Keratinocyte (primary cell): ENCODE measurements at regions not wholly inside any gene's neighbourhood (a gene's known extent, or its start where the extent isn't known, plus 50 kb on each side); places are given as distances from the start of the nearest gene placed in this dataset.

Source experiments
- DNase-seq: peaks from one replicate; pipeline ENCODE4 v3.0.0-alpha.2; 2011; ENCODE audit warnings: low read depth, missing footprints, low spot score
- FAIRE-seq: peaks from 2 replicates; lab custom pipeline; 2011; peaks lifted over from hg19 to GRCh38; lab: Jason Lieb, UNC
- H2AFZ ChIP-seq: 2 replicates; pipeline ENCODE4 v1.6.0; 2012; ENCODE audit warnings: low read length, control low read depth, inconsistent platforms; ENCODE audit not compliant: control insufficient read depth
- H3K27ac ChIP-seq: 2 replicates; pipeline ENCODE4 v1.5.1; 2011; ENCODE audit warnings: low read length; ENCODE audit not compliant: control insufficient read depth, insufficient read depth
- H3K27me3 ChIP-seq: 3 replicates; pipeline ENCODE4 v1.6.0; 2011; ENCODE audit warnings: low read length; ENCODE audit not compliant: control insufficient read depth, insufficient read depth; ENCODE audit errors: extremely low read depth
- H3K36me3 ChIP-seq, 2 experiments: 2 replicates in 1 of 2; 3 replicates in 1 of 2; pipeline ENCODE4 v1.5.1; 2011; ENCODE audit warnings: low read length in 2 of 2, mild to moderate bottlenecking in 1 of 2; ENCODE audit not compliant: control insufficient read depth in 2 of 2, insufficient read depth in 2 of 2; ENCODE audit errors: extremely low read depth in 1 of 2
- H3K4me1 ChIP-seq: 3 replicates; pipeline ENCODE4 v1.5.1; 2011; ENCODE audit warnings: low read length; ENCODE audit not compliant: control insufficient read depth, insufficient read depth; ENCODE audit errors: extremely low read depth
- H3K4me2 ChIP-seq: 3 replicates; pipeline ENCODE4 v1.6.0; 2011; ENCODE audit warnings: low read depth, low read length; ENCODE audit not compliant: control insufficient read depth, insufficient read depth; ENCODE audit errors: extremely low read depth
- H3K4me3 ChIP-seq, 3 experiments: fragments of 200-600 bp in 1 of 3; sonication (generic) in 1 of 3; 2 replicates in 2 of 3; 3 replicates in 1 of 3; pipeline ENCODE4 v1.5.1; 2011 to 2016; ENCODE audit warnings: low read length in 3 of 3, mild to moderate bottlenecking in 3 of 3, control low read depth in 2 of 3, inconsistent platforms in 1 of 3, low read depth in 1 of 3, mixed read lengths in 1 of 3, mixed run types in 1 of 3, moderate library complexity in 1 of 3; ENCODE audit not compliant: control insufficient read depth in 2 of 3, insufficient read depth in 2 of 3; ENCODE audit errors: extremely low read depth in 1 of 3
- H3K79me2 ChIP-seq: 2 replicates; pipeline ENCODE4 v1.6.0; 2012; ENCODE audit warnings: low read length; ENCODE audit not compliant: control insufficient read depth, insufficient read depth
- H3K9ac ChIP-seq: 3 replicates; pipeline ENCODE4 v1.6.0; 2011; ENCODE audit warnings: low read length; ENCODE audit not compliant: control insufficient read depth, insufficient read depth; ENCODE audit errors: extremely low read depth
- H3K9me1 ChIP-seq: 3 replicates; pipeline ENCODE4 v1.6.0; 2011; ENCODE audit warnings: low read length; ENCODE audit not compliant: control insufficient read depth, insufficient read depth; ENCODE audit errors: extremely low read depth
- H3K9me3 ChIP-seq: 2 replicates; pipeline ENCODE4 v1.5.1; 2012; ENCODE audit warnings: low read depth, low read length; ENCODE audit not compliant: control insufficient read depth
- H4K20me1 ChIP-seq: 3 replicates; pipeline ENCODE4 v1.6.0; 2011; ENCODE audit warnings: low read length; ENCODE audit not compliant: control insufficient read depth, insufficient read depth; ENCODE audit errors: extremely low read depth
- CTCF ChIP-seq, 3 experiments: IDR thresholded peaks in 1 of 3; conservative IDR thresholded peaks in 1 of 3; optimal IDR thresholded peaks in 1 of 3; 2 replicates in 2 of 3; 3 replicates in 1 of 3; pipeline versions ENCODE3 to v1.5.1; 2011; ENCODE audit warnings: low read length in 3 of 3, mild to moderate bottlenecking in 3 of 3, moderate library complexity in 2 of 3, control low read depth in 1 of 3, inconsistent platforms in 1 of 3; ENCODE audit not compliant: insufficient read depth in 2 of 3; ENCODE audit errors: extremely low read depth in 1 of 3
- EZH2 ChIP-seq: IDR thresholded peaks from one replicate; pipeline ENCODE4 v1.6.1; 2012; ENCODE audit warnings: inconsistent platforms, mild to moderate bottlenecking, low read length, moderate library complexity
- dilution Hi-C: fragments of 300-500 bp; cut with MboI; formaldehyde crosslinking; loops from one replicate; pipeline ENCODE4 v1.7.0; 2020; ENCODE audit warnings: low sequenced_read_pairs; ENCODE audit not compliant: extremely low pct_ligation_motif_present

DNA sequence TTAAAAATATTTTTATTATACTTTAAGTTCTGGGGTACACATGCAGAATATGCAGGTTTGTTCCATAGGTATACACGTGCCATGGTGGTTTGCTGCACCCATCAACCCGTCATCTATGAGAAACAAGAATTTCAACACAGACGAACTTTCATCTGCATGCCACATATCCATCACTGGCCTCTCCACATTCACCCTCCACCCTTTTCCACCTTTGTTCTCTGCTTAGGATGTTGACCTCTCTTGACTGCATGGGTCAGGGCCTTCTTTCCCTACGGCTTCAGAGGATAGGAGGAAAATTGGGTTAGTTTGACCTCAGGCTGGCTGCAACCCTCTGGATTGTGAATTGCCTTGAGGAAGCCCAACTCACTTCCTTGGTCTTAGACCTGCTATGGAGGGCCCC is 260.9 kb downstream of the MREG start:
- H3K9me1 ChIP-seq = no peaks in the 10 kb centered on the region
- no peak overlapping the region for H2AFZ ChIP-seq
- no peak overlapping the region for H3K27ac ChIP-seq
- no peak for TF ChIP-seq CTCF (optimal IDR thresholded peaks at IDR 0.05 in 1 of 3, IDR thresholded peaks at IDR 0.05 in 1 of 3, conservative IDR thresholded peaks at IDR 0.05 in 1 of 3; ENCODE audit: extremely low read depth in 1 of 3, insufficient read depth in 2 of 3, low read length in 3 of 3)
- no peak for TF ChIP-seq EZH2
- DNase-seq (no peak), FAIRE-seq (no peak)
- no peak overlapping the region for H3K4me2 ChIP-seq
- H3K4me3 ChIP-seq = no peak overlapping the region
- H4K20me1 ChIP-seq = no peaks in the 10 kb centered on the region
- H3K9me3 ChIP-seq = no peaks in the 10 kb centered on the region
- no peak overlapping the region for H3K9ac ChIP-seq
- no peaks in the 10 kb centered on the region for H3K79me2 ChIP-seq
- dilution Hi-C loops = no loop called here
- H3K36me3 ChIP-seq = no peaks in the 10 kb centered on the region
- no peaks in the 10 kb centered on the region for H3K27me3 ChIP-seq
- no peaks in the 10 kb centered on the region for H3K4me1 ChIP-seq

GRCh38 chr2:215751911-215752272 is 261.5 kb downstream of the MREG start:
- H3K79me2 ChIP-seq = no peaks in the 10 kb centered on the region
- no peak overlapping the region for H3K9ac ChIP-seq
- no peaks in the 10 kb centered on the region for H3K4me1 ChIP-seq
- no peak for TF ChIP-seq CTCF (optimal IDR thresholded peaks at IDR 0.05 in 1 of 3, IDR thresholded peaks at IDR 0.05 in 1 of 3, conservative IDR thresholded peaks at IDR 0.05 in 1 of 3; ENCODE audit: extremely low read depth in 1 of 3, insufficient read depth in 2 of 3, low read length in 3 of 3)
- TF ChIP-seq EZH2 = no peak
- H3K27me3 ChIP-seq = no peaks in the 10 kb centered on the region
- no peak overlapping the region for H2AFZ ChIP-seq
- no peak for FAIRE-seq
- no peaks in the 10 kb centered on the region for H3K9me1 ChIP-seq
- DNase-seq = no peak
- H3K27ac ChIP-seq = no peak overlapping the region
- no peaks in the 10 kb centered on the region for H3K36me3 ChIP-seq
- no peak overlapping the region for H3K4me2 ChIP-seq
- no peaks in the 10 kb centered on the region for H4K20me1 ChIP-seq
- no peaks in the 10 kb centered on the region for H3K9me3 ChIP-seq
- dilution Hi-C loops = no loop called here
- no peak overlapping the region for H3K4me3 ChIP-seq
